ENCODE measurements at regions not wholly inside any gene's neighbourhood (a gene's known extent, or its start where the extent isn't known, plus 50 kb on each side); places are given as distances from the start of the nearest gene placed in this dataset.

- TF ChIP-seq, protein P1, sequence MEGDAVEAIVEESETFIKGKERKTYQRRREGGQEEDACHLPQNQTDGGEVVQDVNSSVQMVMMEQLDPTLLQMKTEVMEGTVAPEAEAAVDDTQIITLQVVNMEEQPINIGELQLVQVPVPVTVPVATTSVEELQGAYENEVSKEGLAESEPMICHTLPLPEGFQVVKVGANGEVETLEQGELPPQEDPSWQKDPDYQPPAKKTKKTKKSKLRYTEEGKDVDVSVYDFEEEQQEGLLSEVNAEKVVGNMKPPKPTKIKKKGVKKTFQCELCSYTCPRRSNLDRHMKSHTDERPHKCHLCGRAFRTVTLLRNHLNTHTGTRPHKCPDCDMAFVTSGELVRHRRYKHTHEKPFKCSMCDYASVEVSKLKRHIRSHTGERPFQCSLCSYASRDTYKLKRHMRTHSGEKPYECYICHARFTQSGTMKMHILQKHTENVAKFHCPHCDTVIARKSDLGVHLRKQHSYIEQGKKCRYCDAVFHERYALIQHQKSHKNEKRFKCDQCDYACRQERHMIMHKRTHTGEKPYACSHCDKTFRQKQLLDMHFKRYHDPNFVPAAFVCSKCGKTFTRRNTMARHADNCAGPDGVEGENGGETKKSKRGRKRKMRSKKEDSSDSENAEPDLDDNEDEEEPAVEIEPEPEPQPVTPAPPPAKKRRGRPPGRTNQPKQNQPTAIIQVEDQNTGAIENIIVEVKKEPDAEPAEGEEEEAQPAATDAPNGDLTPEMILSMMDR (IDR thresholded peaks at IDR 0.05; ENCODE audit: extremely low read depth in 1 of 2, insufficient read depth in 1 of 2, low read depth in 1 of 2, low read length in 2 of 2): no peak
- TF ChIP-seq POLR2AphosphoS5 (IDR thresholded peaks at IDR 0.05; ENCODE audit: insufficient read depth, low read depth, low read length): no peak
- TF ChIP-seq POLR2A (IDR thresholded peaks at IDR 0.05; ENCODE audit: low read depth, low read length): no peak
- no peak for TF ChIP-seq FOS (IDR thresholded peaks at IDR 0.05; ENCODE audit: borderline replicate concordance, insufficient read depth, low read length)
- TF ChIP-seq, protein P2, sequence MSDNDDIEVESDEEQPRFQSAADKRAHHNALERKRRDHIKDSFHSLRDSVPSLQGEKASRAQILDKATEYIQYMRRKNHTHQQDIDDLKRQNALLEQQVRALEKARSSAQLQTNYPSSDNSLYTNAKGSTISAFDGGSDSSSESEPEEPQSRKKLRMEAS (IDR thresholded peaks at IDR 0.05; ENCODE audit: insufficient read depth, insufficient read length): no peak
- no peak for TF ChIP-seq GATA2 (IDR thresholded peaks at IDR 0.05; ENCODE audit: insufficient read depth, insufficient read length, low read depth, low read length)
- no peak for TF ChIP-seq MYC (IDR thresholded peaks at IDR 0.05; ENCODE audit: low read depth, low read length)
- no peak for TF ChIP-seq JUN (IDR thresholded peaks at IDR 0.05; ENCODE audit: borderline replicate concordance, insufficient read depth, insufficient read length, low read depth)
Observed at GRCh38 chr18:37836071-37836970, 270.7 kb upstream of the CELF4 start.

All from endothelial cell of umbilical vein (primary cell).